Stromal cell of bone marrow (primary cell): ENCODE measurements at regions not wholly inside any gene's neighbourhood (a gene's known extent, or its start where the extent isn't known, plus 50 kb on each side); places are given as distances from the start of the nearest gene placed in this dataset.

ENCODE experiments used
- DNase-seq: peaks from one replicate; pipeline ENCODE4 v3.0.0-alpha.2; 2012; ENCODE audit warnings: low read depth

- DNase-seq: no peak
Measured at GRCh38 chr1:43065616-43066399, 106.3 kb downstream of the EBNA1BP2 start.

GRCh38 chr1:43065191-43065590 is 106.5 kb upstream of the SLC2A1 start:
- DNase-seq: no peak

- DNase-seq: no peak
Measured at GRCh38 chr1:43063394-43064219, 104.9 kb upstream of the SLC2A1 start.

GRCh38 chr1:43062527-43063095 is 103.9 kb upstream of the SLC2A1 start:
- DNase-seq: no peak

- DNase-seq: no peak
Measured at GRCh38 chr1:43061757-43062156, 103.1 kb upstream of the SLC2A1 start.

GRCh38 chr1:43059640-43060574 is 101.2 kb upstream of the SLC2A1 start:
- no peak for DNase-seq

- DNase-seq: peak; percentile 21
Measured at GRCh38 chr1:43058545-43059360, 100.1 kb upstream of the SLC2A1 start.

GRCh38 chr1:43058056-43058455 is 99.4 kb upstream of the SLC2A1 start:
- no peak for DNase-seq

- no peak for DNase-seq
Measured at GRCh38 chr1:43057567-43057966, 98.9 kb upstream of the SLC2A1 start.

- no peak for DNase-seq
Measured at GRCh38 chr1:43056981-43057391, 98.3 kb upstream of the SLC2A1 start.

GRCh38 chr1:43056460-43056859 is 97.8 kb upstream of the SLC2A1 start:
- DNase-seq: no peak

GRCh38 chr1:43054961-43055360 is 96.3 kb upstream of the SLC2A1 start:
- no peak for DNase-seq

- DNase-seq: no peak
Measured at GRCh38 chr1:43052786-43053439, 94.2 kb upstream of the SLC2A1 start.

- no peak for DNase-seq
Measured at GRCh38 chr1:43052322-43052721, 93.7 kb upstream of the SLC2A1 start.

- no peak for DNase-seq
Measured at GRCh38 chr1:43049481-43049880, 90.8 kb upstream of the SLC2A1 start.

GRCh38 chr1:43048601-43049011 is 89.9 kb upstream of the SLC2A1 start:
- DNase-seq: peak; percentile 9

- DNase-seq: no peak
Measured at GRCh38 chr1:43047135-43047534, 88.5 kb upstream of the SLC2A1 start.

- DNase-seq: no peak
Measured at GRCh38 chr1:43044572-43045361, 86.1 kb upstream of the SLC2A1 start.

GRCh38 chr1:43043695-43044094 is 85.0 kb upstream of the SLC2A1 start:
- no peak for DNase-seq
